HFF-Myc (cell line): ENCODE measurements at regions not wholly inside any gene's neighbourhood (a gene's known extent, or its start where the extent isn't known, plus 50 kb on each side); places are given as distances from the start of the nearest gene placed in this dataset.

Experiments used
- DNase-seq: peaks from one replicate; pipeline ENCODE4 v3.0.0-alpha.2; 2011; ENCODE audit warnings: low read depth; ENCODE audit errors: extremely low read depth
- H3K4me3 ChIP-seq: replicated peaks from 2 replicates; pipeline ENCODE4 v1.5.1; 2011; ENCODE audit warnings: low read depth, mild to moderate bottlenecking, control low read depth, low read length
- CTCF ChIP-seq: IDR thresholded peaks from 2 replicates; pipeline ENCODE4 v1.5.1; 2012; ENCODE audit warnings: mild to moderate bottlenecking, low read depth, low read length, control low read depth; ENCODE audit errors: missing control alignments

- H3K4me3 ChIP-seq: no peak overlapping the region
- no peak for DNase-seq
- TF ChIP-seq CTCF: no peak
Measured at GRCh38 chr12:24015833-24016160, 66.3 kb upstream of the SOX5 start.

GRCh38 chr12:24014915-24015832 is 65.7 kb upstream of the SOX5 start:
- no peak for TF ChIP-seq CTCF
- no peak overlapping the region for H3K4me3 ChIP-seq
- no peak for DNase-seq

- DNase-seq: no peak
- no peak for TF ChIP-seq CTCF
- H3K4me3 ChIP-seq: no peak overlapping the region
Measured at GRCh38 chr12:24014240-24014639, 64.8 kb upstream of the SOX5 start.

- H3K4me3 ChIP-seq: no peak overlapping the region
- no peak for TF ChIP-seq CTCF
- no peak for DNase-seq
Measured at GRCh38 chr12:24012528-24012927, 63.1 kb upstream of the SOX5 start.

- no peak for TF ChIP-seq CTCF
- no peak overlapping the region for H3K4me3 ChIP-seq
- no peak for DNase-seq
Measured at GRCh38 chr12:24011927-24012507, 62.5 kb upstream of the SOX5 start.

GRCh38 chr12:24008166-24008565 is 58.7 kb upstream of the SOX5 start:
- TF ChIP-seq CTCF: no peak
- H3K4me3 ChIP-seq: no peak overlapping the region
- no peak for DNase-seq
